ENCODE measurements at regions not wholly inside any gene's neighbourhood (a gene's known extent, or its start where the extent isn't known, plus 50 kb on each side); places are given as distances from the start of the nearest gene placed in this dataset.

DNA sequence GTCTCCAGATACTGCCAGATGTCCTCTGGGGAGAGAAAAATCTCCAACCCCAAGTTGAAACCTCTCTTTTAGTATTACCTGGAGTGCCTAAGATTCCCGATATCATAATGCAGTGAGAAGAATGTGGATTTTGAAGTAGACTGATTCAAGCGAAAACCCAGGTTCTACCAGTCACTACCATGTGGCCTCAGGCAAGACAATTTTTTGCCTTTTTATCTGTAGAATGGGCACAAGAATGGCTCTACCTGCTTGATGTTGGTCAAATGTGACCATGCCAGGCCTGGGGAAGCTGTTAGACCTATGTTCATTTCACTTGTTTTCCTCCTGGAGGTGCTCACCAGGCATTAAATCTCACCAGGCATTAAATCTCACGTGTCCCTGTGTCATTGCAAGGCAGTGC is 131.3 kb downstream of the DDX1 start:
- Histone ChIP-seq H3K36me3 (ENCODE audit: control insufficient read depth, insufficient read depth, low read length) (no peaks in the 10 kb centered on the region), H3K27me3 (replicated peaks; ENCODE audit: control insufficient read depth, insufficient read depth, low read length) (peaks cover 2% of the 10 kb centered on the region), H3K4me3 (replicated peaks; ENCODE audit: low read depth, low read length) (no peak overlapping the region)
- DNase-seq (ENCODE audit: extremely low read depth, insufficient read length), result no peak
- TF ChIP-seq, protein P1, sequence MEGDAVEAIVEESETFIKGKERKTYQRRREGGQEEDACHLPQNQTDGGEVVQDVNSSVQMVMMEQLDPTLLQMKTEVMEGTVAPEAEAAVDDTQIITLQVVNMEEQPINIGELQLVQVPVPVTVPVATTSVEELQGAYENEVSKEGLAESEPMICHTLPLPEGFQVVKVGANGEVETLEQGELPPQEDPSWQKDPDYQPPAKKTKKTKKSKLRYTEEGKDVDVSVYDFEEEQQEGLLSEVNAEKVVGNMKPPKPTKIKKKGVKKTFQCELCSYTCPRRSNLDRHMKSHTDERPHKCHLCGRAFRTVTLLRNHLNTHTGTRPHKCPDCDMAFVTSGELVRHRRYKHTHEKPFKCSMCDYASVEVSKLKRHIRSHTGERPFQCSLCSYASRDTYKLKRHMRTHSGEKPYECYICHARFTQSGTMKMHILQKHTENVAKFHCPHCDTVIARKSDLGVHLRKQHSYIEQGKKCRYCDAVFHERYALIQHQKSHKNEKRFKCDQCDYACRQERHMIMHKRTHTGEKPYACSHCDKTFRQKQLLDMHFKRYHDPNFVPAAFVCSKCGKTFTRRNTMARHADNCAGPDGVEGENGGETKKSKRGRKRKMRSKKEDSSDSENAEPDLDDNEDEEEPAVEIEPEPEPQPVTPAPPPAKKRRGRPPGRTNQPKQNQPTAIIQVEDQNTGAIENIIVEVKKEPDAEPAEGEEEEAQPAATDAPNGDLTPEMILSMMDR (IDR thresholded peaks at IDR 0.05; ENCODE audit: insufficient read depth, low read length, poor library complexity, severe bottlenecking), result no peak

DNA sequence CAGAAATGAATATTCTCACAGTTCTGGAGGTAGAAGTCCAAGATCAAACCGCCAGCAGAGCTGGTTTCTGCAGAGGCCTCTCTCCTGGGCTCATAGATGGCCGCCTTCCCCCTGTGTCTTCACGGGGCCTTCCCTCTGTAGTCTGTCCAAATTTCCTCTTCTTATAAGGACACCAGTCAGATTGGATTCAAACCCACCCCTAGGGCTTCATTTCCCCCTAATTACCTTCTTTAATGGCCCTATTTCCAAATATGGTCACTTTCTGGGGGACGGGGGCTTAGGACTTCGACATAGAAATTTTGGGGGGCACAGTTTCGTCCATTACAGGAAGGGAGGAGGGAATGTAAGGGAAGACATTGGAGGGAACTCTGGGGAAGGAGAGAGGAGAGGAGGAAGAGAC is 132.6 kb downstream of the DDX1 start:
- Histone ChIP-seq H3K36me3 (ENCODE audit: control insufficient read depth, insufficient read depth, low read length) (no peaks in the 10 kb centered on the region), H3K4me3 (replicated peaks; ENCODE audit: low read depth, low read length) (no peak overlapping the region), H3K27me3 (replicated peaks; ENCODE audit: control insufficient read depth, insufficient read depth, low read length) (peaks cover 2% of the 10 kb centered on the region)
- DNase-seq (ENCODE audit: extremely low read depth, insufficient read length), result no peak
- TF ChIP-seq, protein P1 (IDR thresholded peaks at IDR 0.05; ENCODE audit: insufficient read depth, low read length, poor library complexity, severe bottlenecking), result no peak

DNA sequence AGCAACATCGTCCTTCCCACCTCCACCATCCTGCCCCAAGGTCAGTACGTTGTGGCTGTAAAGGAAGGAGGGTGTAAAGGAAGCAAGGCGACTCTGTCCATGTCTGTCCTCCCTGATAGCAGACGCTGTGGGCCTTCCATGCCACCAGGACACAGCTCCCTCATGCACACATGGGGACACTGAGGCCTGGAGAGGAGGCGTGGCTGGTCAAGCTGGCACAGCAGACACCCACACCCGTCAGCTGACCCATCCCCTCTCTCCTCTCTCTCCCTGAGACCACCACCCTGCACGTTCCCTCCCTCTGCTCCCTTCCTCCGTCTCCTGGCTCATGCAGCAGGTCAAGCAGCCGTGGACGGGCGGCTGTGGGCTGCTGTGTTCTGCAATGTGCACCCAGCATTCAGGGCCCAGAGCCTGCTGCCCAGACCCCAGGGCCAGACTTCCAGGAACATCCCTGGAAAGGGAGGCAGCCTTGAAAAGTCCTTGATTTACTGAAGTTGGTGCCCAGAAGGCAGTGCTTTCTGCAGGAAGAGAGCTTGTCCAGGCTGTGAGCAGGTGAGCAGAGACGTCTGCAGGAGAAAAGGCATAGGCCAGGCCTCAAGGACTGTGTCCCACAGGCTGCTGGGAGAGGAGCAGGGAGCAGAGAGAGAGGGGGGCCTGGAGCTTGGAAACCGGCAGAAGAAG is 133.6 kb downstream of the DDX1 start:
- H3K36me3 ChIP-seq (ENCODE audit: control insufficient read depth, insufficient read depth, low read length), result no peaks in the 10 kb centered on the region
- H3K4me3 ChIP-seq (replicated peaks; ENCODE audit: low read depth, low read length), result no peak overlapping the region
- TF ChIP-seq, protein P1 (IDR thresholded peaks at IDR 0.05; ENCODE audit: insufficient read depth, low read length, poor library complexity, severe bottlenecking), result no peak
- DNase-seq (ENCODE audit: extremely low read depth, insufficient read length), result no peak
- peaks cover 2% of the 10 kb centered on the region; the same call in 1 of the 2 replicates for H3K27me3 ChIP-seq (replicated peaks; ENCODE audit: control insufficient read depth, insufficient read depth, low read length)

DNA sequence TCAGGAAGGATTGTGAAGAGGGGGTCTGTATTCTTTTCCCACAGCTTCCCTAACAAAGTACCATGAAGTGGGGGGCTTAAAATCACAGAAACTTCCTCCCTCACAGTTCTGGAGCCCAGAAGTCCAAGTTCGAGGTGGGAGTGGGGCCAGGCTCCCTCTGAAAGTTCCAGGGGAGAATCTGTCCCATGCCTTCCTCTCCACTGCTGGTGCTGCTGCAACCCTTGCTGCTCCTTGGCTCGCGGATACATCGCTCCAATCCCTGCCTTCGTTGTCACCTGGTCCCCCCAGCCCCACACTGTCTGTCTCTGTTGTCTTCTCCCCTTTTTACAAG is 134.1 kb downstream of the DDX1 start:
- H3K4me3 ChIP-seq (replicated peaks; ENCODE audit: low read depth, low read length), result no peak overlapping the region
- DNase-seq (ENCODE audit: extremely low read depth, insufficient read length), result no peak
- TF ChIP-seq, protein P1 (IDR thresholded peaks at IDR 0.05; ENCODE audit: insufficient read depth, low read length, poor library complexity, severe bottlenecking), result no peak
- no peaks in the 10 kb centered on the region for H3K36me3 ChIP-seq (ENCODE audit: control insufficient read depth, insufficient read depth, low read length)
- peaks cover 2% of the 10 kb centered on the region; the same call in 1 of the 2 replicates for H3K27me3 ChIP-seq (replicated peaks; ENCODE audit: control insufficient read depth, insufficient read depth, low read length)

DNA sequence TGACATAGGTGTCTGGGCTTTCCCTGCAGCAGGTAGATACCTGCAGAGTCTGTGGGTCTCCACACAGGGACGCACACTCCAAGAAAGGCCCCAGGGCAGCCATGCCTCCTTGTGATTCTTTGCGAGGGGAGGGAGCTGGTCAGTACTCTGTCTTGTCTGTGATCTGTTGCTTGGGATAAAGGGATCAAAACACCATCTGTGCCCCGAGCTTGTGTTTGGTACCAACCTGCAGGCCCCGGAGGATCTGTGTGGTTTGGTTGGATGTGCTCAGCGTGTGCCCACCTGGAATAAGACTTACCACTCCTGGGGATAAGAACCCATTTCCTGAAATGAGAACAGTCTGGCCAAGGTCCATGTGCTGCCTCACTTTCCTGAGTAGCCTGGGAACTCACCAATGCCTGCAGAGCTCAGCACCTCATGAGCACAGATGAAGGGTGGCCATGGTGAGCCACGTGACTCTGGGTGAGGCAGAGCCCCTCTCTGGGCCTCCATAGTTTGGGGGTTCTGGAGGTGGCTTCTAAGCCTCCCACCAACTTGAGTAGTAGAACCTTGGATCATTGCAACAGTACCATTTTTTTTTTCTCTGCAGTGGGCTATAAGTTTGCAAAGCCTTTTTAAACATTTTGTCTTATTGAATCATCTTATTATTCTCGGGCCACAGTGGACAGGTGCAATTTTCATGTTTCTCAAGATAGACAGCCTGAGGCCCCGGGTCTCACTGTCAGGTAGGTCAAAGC is 134.8 kb downstream of the DDX1 start:
- Histone ChIP-seq H3K4me3 (replicated peaks; ENCODE audit: low read depth, low read length) (no peak overlapping the region), H3K36me3 (ENCODE audit: control insufficient read depth, insufficient read depth, low read length) (no peaks in the 10 kb centered on the region), H3K27me3 (replicated peaks; ENCODE audit: control insufficient read depth, insufficient read depth, low read length) (peaks cover 2% of the 10 kb centered on the region)
- no peak for DNase-seq (ENCODE audit: extremely low read depth, insufficient read length)
- TF ChIP-seq, protein P1 (IDR thresholded peaks at IDR 0.05; ENCODE audit: insufficient read depth, low read length, poor library complexity, severe bottlenecking), result no peak

All from GM06990 (cell line).